DND-41 (cell line): ENCODE measurements at regions not wholly inside any gene's neighbourhood (a gene's known extent, or its start where the extent isn't known, plus 50 kb on each side); places are given as distances from the start of the nearest gene placed in this dataset.

Experiments used
- ATAC-seq: fragments of 200-7000 bp; cut with Tn5 transposase; 3 replicates; pipeline ENCODE4 v1.9.1; 2021; ENCODE audit warnings: low read depth; ENCODE audit not compliant: insufficient read depth
- DNase-seq: peaks from one replicate; pipeline ENCODE4 v3.0.0-alpha.2; 2020
- H2AFZ ChIP-seq: 2 replicates; pipeline ENCODE4 v1.6.0; 2012; ENCODE audit warnings: low read depth, low read length
- H3K27ac ChIP-seq: 2 replicates; pipeline ENCODE4 v1.5.1; 2012; ENCODE audit warnings: low read length, inconsistent platforms
- H3K27me3 ChIP-seq: fragments of 200-600 bp; sonication (generic); 2 replicates; pipeline ENCODE4 v1.6.0; 2012; ENCODE audit warnings: low read length, mild to moderate bottlenecking, inconsistent platforms; ENCODE audit not compliant: insufficient read depth, poor library complexity
- H3K36me3 ChIP-seq: 2 replicates; pipeline ENCODE4 v1.5.1; 2012; ENCODE audit warnings: low read length, inconsistent platforms; ENCODE audit not compliant: insufficient read depth
- H3K4me1 ChIP-seq: 2 replicates; pipeline ENCODE4 v1.5.1; 2012; ENCODE audit warnings: mild to moderate bottlenecking, low read length; ENCODE audit not compliant: insufficient read depth
- H3K4me2 ChIP-seq: 2 replicates; pipeline ENCODE4 v1.6.0; 2012; ENCODE audit warnings: mild to moderate bottlenecking, moderate library complexity, low read length, inconsistent platforms; ENCODE audit not compliant: insufficient read depth
- H3K4me3 ChIP-seq, 2 experiments: fragments of 200-600 bp in 1 of 2; shearing (Covaris generic) in 1 of 2; 2 replicates each; pipeline ENCODE4 v1.5.1; 2012 to 2016; ENCODE audit warnings: inconsistent platforms in 2 of 2, low read length in 2 of 2, mild to moderate bottlenecking in 2 of 2, low read depth in 1 of 2, moderate library complexity in 1 of 2
- H3K79me2 ChIP-seq: 2 replicates; pipeline ENCODE4 v1.6.0; 2012; ENCODE audit warnings: low read length, inconsistent platforms; ENCODE audit not compliant: insufficient read depth
- H3K9ac ChIP-seq: 2 replicates; pipeline ENCODE4 v1.6.0; 2012; ENCODE audit warnings: low read depth, mild to moderate bottlenecking, inconsistent platforms, low read length, moderate library complexity
- H3K9me3 ChIP-seq: 2 replicates; pipeline ENCODE4 v1.5.1; 2012; ENCODE audit warnings: low read length, moderate library complexity, mild to moderate bottlenecking, inconsistent platforms; ENCODE audit not compliant: insufficient read depth, severe bottlenecking
- H4K20me1 ChIP-seq: 2 replicates; pipeline ENCODE4 v1.6.0; 2012; ENCODE audit warnings: low read length; ENCODE audit not compliant: insufficient read depth
- CTCF ChIP-seq: IDR thresholded peaks from 2 replicates; pipeline ENCODE4 v1.5.1; 2012; ENCODE audit warnings: borderline replicate concordance, low read length, moderate library complexity, mild to moderate bottlenecking; ENCODE audit not compliant: poor library complexity, severe bottlenecking; ENCODE audit errors: extremely low read depth
- EZH2 ChIP-seq: IDR thresholded peaks from 3 replicates; pipeline ENCODE4 v1.6.1; 2012; ENCODE audit warnings: borderline replicate concordance, low read depth, mild to moderate bottlenecking, moderate library complexity, low read length, inconsistent platforms; ENCODE audit not compliant: severe bottlenecking

- ATAC-seq (no peak), DNase-seq (no peak)
- no peak for TF ChIP-seq CTCF
- no peak for TF ChIP-seq EZH2
- H3K36me3 ChIP-seq = no peaks in the 10 kb centered on the region
- no peak overlapping the region for H3K27ac ChIP-seq
- H4K20me1 ChIP-seq = no peaks in the 10 kb centered on the region
- no peaks in the 10 kb centered on the region for H3K9me3 ChIP-seq
- H3K27me3 ChIP-seq = no peaks in the 10 kb centered on the region
- H3K9ac ChIP-seq = no peak overlapping the region
- H3K4me1 ChIP-seq = no peaks in the 10 kb centered on the region
- no peak overlapping the region for H2AFZ ChIP-seq
- no peaks in the 10 kb centered on the region for H3K79me2 ChIP-seq
- H3K4me3 ChIP-seq = no peak overlapping the region
- H3K4me2 ChIP-seq = no peak overlapping the region
These were observed 191.7 kb downstream of the TTLL7 start for GRCh38 chr1:83807231-83807630.

GRCh38 chr1:83805921-83806320 lies 193.0 kb downstream of the TTLL7 start:
- Histone ChIP-seq H3K27ac (no peak overlapping the region), H2AFZ (no peak overlapping the region), H3K9ac (no peak overlapping the region), H4K20me1 (no peaks in the 10 kb centered on the region), H3K27me3 (no peaks in the 10 kb centered on the region), H3K9me3 (no peaks in the 10 kb centered on the region), H3K4me3 (no peak overlapping the region), H3K36me3 (no peaks in the 10 kb centered on the region), H3K4me1 (no peaks in the 10 kb centered on the region), H3K79me2 (no peaks in the 10 kb centered on the region), H3K4me2 (no peak overlapping the region)
- ATAC-seq (no peak), DNase-seq (no peak)
- no peak for TF ChIP-seq CTCF
- TF ChIP-seq EZH2 = no peak

DNA sequence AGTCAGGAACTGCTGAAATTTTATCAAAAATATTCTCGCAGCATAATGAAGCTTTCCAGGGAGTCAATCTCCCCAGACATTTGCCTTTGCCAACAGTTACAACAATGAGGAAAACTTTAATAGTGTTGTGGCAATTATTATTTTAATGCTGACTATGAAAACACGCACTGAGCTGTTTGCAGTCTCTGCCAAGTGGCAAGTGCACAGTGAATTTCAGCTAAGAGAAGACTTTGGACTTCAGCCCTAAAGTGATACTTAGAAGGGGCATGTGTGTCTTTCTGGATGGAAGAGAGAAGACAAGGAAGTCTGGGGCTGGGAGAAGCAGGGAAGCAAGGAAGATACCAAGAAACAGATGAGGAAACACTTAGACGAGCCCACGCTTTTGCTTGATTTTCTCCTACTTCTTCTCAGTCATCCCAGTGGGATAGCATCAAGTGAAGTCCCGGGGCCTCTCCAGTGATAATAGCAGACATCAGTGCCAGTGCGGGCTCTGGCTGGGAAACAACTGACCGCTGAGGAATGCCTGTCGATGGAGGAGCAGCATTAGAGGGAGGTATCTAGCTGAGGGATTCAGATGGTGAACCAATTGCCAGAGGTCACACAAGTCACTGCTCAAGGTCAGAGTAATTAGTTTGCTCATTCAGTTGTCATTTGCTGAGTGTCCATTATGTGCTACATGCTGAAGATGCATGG lies 196.3 kb downstream of the TTLL7 start:
- Histone ChIP-seq H3K4me2 (no peak overlapping the region), H4K20me1 (no peaks in the 10 kb centered on the region), H3K27ac (no peak overlapping the region), H3K27me3 (no peaks in the 10 kb centered on the region), H2AFZ (no peak overlapping the region), H3K4me3 (no peak overlapping the region), H3K9ac (no peak overlapping the region), H3K9me3 (no peaks in the 10 kb centered on the region), H3K79me2 (no peaks in the 10 kb centered on the region), H3K4me1 (no peaks in the 10 kb centered on the region), H3K36me3 (no peaks in the 10 kb centered on the region)
- DNase-seq (no peak), ATAC-seq (no peak)
- TF ChIP-seq CTCF (no peak), EZH2 (no peak)

DNA sequence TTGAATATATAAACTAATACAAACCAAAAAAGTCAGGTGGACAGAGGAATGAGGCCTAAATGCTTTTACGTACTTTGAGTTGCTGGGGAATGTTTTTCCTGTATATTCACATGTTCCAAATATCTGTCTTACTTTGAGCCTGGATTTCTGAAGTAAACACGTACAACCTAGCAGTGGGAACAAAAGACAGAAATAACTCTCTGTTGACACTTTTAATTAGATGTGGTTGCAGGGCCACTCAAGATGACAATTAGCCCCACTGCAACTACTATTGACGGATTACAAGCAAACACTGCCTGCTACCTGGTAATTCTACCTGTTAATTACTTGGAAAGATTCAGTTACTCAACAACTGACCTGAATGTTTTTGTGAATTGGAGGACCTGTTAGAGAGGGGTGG lies 196.9 kb downstream of the TTLL7 start:
- H3K27ac ChIP-seq = no peak overlapping the region
- H3K27me3 ChIP-seq = no peaks in the 10 kb centered on the region
- no peaks in the 10 kb centered on the region for H3K9me3 ChIP-seq
- H3K79me2 ChIP-seq = no peaks in the 10 kb centered on the region
- no peaks in the 10 kb centered on the region for H4K20me1 ChIP-seq
- H2AFZ ChIP-seq = no peak overlapping the region
- no peak overlapping the region for H3K9ac ChIP-seq
- ATAC-seq (no peak), DNase-seq (no peak)
- H3K4me1 ChIP-seq = no peaks in the 10 kb centered on the region
- H3K4me3 ChIP-seq = no peak overlapping the region
- no peaks in the 10 kb centered on the region for H3K36me3 ChIP-seq
- H3K4me2 ChIP-seq = no peak overlapping the region
- TF ChIP-seq EZH2 (no peak), CTCF (no peak)
